ENCODE measurements at regions not wholly inside any gene's neighbourhood (a gene's known extent, or its start where the extent isn't known, plus 50 kb on each side); places are given as distances from the start of the nearest gene placed in this dataset.

DNA sequence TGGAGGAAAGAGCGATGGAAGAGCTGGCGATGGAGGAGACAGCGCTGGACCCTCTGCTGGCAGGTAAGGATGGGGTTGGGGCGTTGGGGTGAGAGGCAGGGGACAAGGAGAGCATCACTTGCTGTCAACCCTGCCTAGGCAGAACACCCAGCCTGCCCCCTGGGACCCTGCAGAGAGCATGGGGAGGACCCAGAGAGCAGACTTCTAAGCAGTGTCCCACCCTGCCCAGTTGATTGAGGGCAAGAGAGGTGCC, 111.6 kb upstream of the ANO1 start:
- peaks cover 9% of the 10 kb centered on the region for H3K9me3 ChIP-seq (ENCODE audit: control insufficient read depth, insufficient read depth, low read length)
- CTCF ChIA-PET, result no interaction called here

DNA sequence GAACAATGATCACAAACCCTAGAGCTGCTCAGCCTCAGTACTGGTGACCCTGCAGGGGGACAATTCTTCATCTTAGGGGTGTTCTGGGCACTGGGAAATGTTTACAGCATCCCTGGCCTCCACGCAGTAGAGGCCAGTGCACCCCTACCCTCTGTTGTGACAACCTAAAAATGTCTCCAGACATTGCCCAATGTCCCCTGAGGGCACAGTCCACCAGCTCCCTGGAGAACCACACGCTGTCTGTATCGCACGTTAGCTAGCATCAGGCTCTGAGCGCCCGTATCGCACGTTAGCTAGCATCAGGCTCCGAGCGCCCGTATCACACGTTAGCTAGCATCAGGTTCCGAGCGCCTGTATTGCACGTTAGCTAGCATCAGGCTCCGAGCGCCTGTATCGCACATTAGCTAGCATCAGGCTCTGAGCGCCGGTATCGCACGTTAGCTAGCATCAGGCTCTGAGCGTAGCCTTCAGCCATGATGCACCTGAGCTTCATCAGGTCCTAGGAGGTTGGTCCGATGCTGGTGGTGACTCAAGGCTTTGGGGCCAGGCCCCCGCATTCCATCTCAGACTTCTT, 111.1 kb upstream of the ANO1 start:
- CTCF ChIA-PET, result no interaction called here
- H3K27ac ChIP-seq (ENCODE audit: low read depth, low read length), result no peak overlapping the region
- DNase-seq (ENCODE audit: low read depth, low spot score), result no peak
- peaks cover 4% of the 10 kb centered on the region for H3K27me3 ChIP-seq (ENCODE audit: control insufficient read depth, insufficient read depth, low read length)
- H3K9me3 ChIP-seq (ENCODE audit: control insufficient read depth, insufficient read depth, low read length), result peaks cover 5% of the 10 kb centered on the region; the same call in 1 of the 2 replicates
- POLR2A ChIA-PET, result interaction anchor here (0.9 to 1.0 kb wide), 2 partner anchors 9 to 11 kb away, joined by 3 to 4 read pairs; no protein-coding TSS in a partner anchor
- TF ChIP-seq, protein P1, sequence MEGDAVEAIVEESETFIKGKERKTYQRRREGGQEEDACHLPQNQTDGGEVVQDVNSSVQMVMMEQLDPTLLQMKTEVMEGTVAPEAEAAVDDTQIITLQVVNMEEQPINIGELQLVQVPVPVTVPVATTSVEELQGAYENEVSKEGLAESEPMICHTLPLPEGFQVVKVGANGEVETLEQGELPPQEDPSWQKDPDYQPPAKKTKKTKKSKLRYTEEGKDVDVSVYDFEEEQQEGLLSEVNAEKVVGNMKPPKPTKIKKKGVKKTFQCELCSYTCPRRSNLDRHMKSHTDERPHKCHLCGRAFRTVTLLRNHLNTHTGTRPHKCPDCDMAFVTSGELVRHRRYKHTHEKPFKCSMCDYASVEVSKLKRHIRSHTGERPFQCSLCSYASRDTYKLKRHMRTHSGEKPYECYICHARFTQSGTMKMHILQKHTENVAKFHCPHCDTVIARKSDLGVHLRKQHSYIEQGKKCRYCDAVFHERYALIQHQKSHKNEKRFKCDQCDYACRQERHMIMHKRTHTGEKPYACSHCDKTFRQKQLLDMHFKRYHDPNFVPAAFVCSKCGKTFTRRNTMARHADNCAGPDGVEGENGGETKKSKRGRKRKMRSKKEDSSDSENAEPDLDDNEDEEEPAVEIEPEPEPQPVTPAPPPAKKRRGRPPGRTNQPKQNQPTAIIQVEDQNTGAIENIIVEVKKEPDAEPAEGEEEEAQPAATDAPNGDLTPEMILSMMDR (IDR thresholded peaks at IDR 0.05; ENCODE audit: low read depth, low read length), result no peak
- H3K4me3 ChIP-seq (ENCODE audit: low read depth, low read length), result no peak overlapping the region

More for the DNA sequence above, 111.6 kb upstream of the ANO1 start:
- TF ChIP-seq, protein P1 (IDR thresholded peaks at IDR 0.05; ENCODE audit: low read depth, low read length), result no peak
- no peak overlapping the region for H3K27ac ChIP-seq (ENCODE audit: low read depth, low read length)
- no peak overlapping the region for H3K4me3 ChIP-seq (ENCODE audit: low read depth, low read length)
- no peak for DNase-seq (ENCODE audit: low read depth, low spot score)
- POLR2A ChIA-PET, result interaction anchor here (1.0 kb wide), 1 partner anchor 9 kb away, joined by 3 read pairs; no protein-coding TSS in a partner anchor
- H3K27me3 ChIP-seq (ENCODE audit: control insufficient read depth, insufficient read depth, low read length), result peaks cover 4% of the 10 kb centered on the region

DNA sequence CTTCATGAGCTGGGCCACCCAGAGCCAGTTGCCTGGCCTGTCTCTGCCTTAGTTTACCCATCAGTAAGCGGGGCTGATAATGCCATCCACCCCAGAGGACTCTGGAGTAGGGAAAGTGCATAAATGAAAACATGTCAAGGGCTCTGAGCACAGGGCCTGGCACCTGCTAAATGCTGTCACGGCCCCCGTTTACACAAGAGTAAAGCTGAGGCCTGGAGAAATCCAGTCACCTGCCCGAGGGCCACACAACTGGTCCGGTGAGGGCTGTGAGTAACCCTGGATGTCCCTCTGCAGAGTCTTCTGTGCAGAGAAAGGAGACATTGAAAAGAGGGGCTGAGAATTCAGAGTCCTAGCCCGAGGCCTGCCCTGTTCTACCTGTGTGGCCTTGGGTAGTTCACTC, 110.6 kb upstream of the ANO1 start:
- DNase-seq (ENCODE audit: low read depth, low spot score), result no peak
- TF ChIP-seq, protein P1 (IDR thresholded peaks at IDR 0.05; ENCODE audit: low read depth, low read length), result no peak
- Histone ChIP-seq H3K27ac (ENCODE audit: low read depth, low read length) (no peak overlapping the region), H3K9me3 (ENCODE audit: control insufficient read depth, insufficient read depth, low read length) (no peaks in the 10 kb centered on the region; the same call in 1 of the 2 replicates), H3K4me3 (ENCODE audit: low read depth, low read length) (no peak overlapping the region), H3K27me3 (ENCODE audit: control insufficient read depth, insufficient read depth, low read length) (peaks cover 4% of the 10 kb centered on the region)
- ChIA-PET POLR2A (interaction anchor here (0.9 kb wide), 1 partner anchor 11 kb away, joined by 4 read pairs; no protein-coding TSS in a partner anchor), CTCF (no interaction called here)

DNA sequence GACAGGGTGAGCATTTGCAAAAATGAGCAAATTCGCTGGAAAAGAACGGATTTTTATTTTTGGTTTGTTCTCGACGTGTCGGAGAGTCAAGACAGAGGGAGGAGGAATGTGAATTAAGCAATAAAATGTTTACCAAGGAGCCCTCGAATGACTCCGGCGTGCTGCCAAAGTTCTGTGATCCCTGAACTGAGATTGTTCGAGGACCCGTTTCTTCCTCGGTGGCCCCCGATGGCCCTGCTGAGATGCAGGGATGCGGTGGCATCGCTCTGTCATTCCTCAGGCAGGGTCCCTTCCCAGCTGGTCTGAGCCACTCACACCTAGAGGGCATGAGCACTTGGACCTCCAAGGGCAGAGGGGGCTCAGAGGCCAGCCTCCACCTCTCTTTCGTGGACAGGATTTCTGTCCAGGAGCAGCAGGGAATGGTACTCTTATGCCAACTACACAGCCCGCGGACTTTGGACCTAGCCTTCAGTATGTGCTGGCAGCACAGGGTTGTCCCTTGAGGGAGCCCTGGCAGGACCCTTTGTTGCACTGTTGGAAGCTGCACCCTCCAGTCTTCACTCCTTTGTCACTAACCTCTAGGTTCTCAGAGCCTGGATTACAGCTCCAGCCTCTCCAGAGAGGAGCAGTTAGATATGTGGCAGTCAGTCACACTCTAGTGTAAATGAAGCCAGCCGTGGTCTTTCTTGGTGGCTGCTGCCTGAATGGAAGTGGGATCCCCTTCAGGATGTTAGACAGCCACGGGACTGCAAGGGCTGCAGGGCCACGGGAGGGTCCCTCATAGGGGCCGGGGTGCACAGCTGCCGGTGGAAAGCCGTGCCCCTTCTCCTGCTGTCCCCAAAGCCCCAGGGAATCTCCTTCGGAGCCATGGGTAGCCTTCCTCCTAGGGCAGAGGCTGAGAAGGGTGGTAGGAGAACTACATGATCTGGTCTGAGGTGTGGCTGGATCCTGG, 109.4 kb upstream of the ANO1 start:
- Histone ChIP-seq H3K27ac (ENCODE audit: low read depth, low read length) (no peak overlapping the region), H3K27me3 (ENCODE audit: control insufficient read depth, insufficient read depth, low read length) (peaks cover 4% of the 10 kb centered on the region), H3K9me3 (ENCODE audit: control insufficient read depth, insufficient read depth, low read length) (no peaks in the 10 kb centered on the region; the same call in 1 of the 2 replicates), H3K4me3 (ENCODE audit: low read depth, low read length) (no peak overlapping the region)
- TF ChIP-seq, protein P1 (IDR thresholded peaks at IDR 0.05; ENCODE audit: low read depth, low read length), result no peak
- POLR2A ChIA-PET, result no interaction called here
- CTCF ChIA-PET, result no interaction called here
- DNase-seq (ENCODE audit: low read depth, low spot score), result no peak

All from AG04450 (cell line).